ENCODE measurements at regions not wholly inside any gene's neighbourhood (a gene's known extent, or its start where the extent isn't known, plus 50 kb on each side); places are given as distances from the start of the nearest gene placed in this dataset.

DNA sequence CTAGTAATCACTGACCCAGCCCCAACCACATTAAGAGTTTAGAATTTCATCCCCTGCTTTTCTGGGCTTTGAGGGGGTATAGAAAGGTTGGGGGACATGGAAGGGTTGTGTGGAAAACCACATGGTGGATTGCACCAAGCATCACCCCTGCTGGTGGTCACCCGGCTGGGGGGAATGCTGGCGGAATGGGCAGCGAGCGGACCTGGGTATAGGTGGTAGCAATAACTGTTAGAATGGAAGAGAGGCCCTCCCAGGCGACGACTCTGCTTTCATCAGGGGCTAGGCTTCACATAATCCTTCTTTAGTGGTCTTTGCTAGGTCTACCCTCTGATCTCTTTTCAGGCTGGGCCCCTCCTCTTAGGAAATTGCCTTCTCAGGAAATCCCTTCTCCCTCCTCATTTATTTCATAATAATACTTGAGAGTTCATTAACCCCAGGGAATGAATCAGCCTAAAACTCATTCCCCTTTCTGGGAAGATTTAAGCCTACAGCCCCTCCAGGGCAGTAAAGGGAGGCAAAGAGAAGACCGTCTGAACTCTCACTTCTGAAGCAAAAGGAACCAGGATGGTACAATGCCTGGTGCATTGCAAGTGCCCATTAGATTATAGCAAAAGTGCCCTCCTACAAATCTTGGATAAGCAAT, 90.7 kb upstream of the LEP start:
- POLR2A ChIA-PET, result no interaction called here
- H3K9me3 ChIP-seq (ENCODE audit: control insufficient read depth in 1 of 2, insufficient read depth in 1 of 2, low read length in 2 of 2), result no peaks in the 10 kb centered on the region
- no peak overlapping the region for H3K4me3 ChIP-seq (ENCODE audit: low read length)
- no peak for TF ChIP-seq CTCF (IDR thresholded peaks at IDR 0.05)
- no peak overlapping the region for H3K27ac ChIP-seq (ENCODE audit: low read depth in 1 of 2, low read length in 2 of 2)
- CTCF ChIA-PET, result no interaction called here
- Mint-ChIP-seq H3K27me3 (peaks cover 35% of the 10 kb centered on the region), H3K4me1 (ENCODE audit: low read depth) (no peaks in the 10 kb centered on the region), H3K36me3 (ENCODE audit: low read depth) (no peaks in the 10 kb centered on the region), H3K4me3 (no peak overlapping the region), H3K9me3 (no peaks in the 10 kb centered on the region), H3K27ac (no peak overlapping the region)
- H3K36me3 ChIP-seq (ENCODE audit: insufficient read depth, low read length), result no peaks in the 10 kb centered on the region
- no peak for DNase-seq
- no peaks in the 10 kb centered on the region for H3K4me1 ChIP-seq (ENCODE audit: insufficient read depth, low read length)
- no peak for ATAC-seq (ENCODE audit: poor library complexity)
- intact Hi-C loops (cut with DNase I, micrococcal nuclease), result no loop called here
- H3K27me3 ChIP-seq (ENCODE audit: control insufficient read depth in 1 of 2, insufficient read depth in 2 of 2, low read length in 2 of 2), result peaks cover 0 to 8% of the 10 kb centered on the region in 2 experiments

GRCh38 chr7:128151635-128152034, 89.4 kb upstream of the LEP start:
- H3K4me1 ChIP-seq (ENCODE audit: insufficient read depth, low read length), result no peaks in the 10 kb centered on the region
- no peaks in the 10 kb centered on the region for H3K9me3 ChIP-seq (ENCODE audit: control insufficient read depth in 1 of 2, insufficient read depth in 1 of 2, low read length in 2 of 2)
- H3K27ac Mint-ChIP-seq, result no peak overlapping the region
- intact Hi-C loops (cut with DNase I, micrococcal nuclease), result no loop called here
- H3K36me3 Mint-ChIP-seq (ENCODE audit: low read depth), result no peaks in the 10 kb centered on the region
- H3K27me3 ChIP-seq (ENCODE audit: control insufficient read depth in 1 of 2, insufficient read depth in 2 of 2, low read length in 2 of 2), result peaks cover 0 to 8% of the 10 kb centered on the region in 2 experiments
- H3K4me1 Mint-ChIP-seq (ENCODE audit: low read depth), result no peaks in the 10 kb centered on the region
- H3K4me3 Mint-ChIP-seq, result no peak overlapping the region
- H3K27me3 Mint-ChIP-seq, result peaks cover 30% of the 10 kb centered on the region
- H3K4me3 ChIP-seq (ENCODE audit: low read length), result no peak overlapping the region
- no peaks in the 10 kb centered on the region for H3K9me3 Mint-ChIP-seq
- DNase-seq (no peak), ATAC-seq (ENCODE audit: poor library complexity) (no peak)
- no peaks in the 10 kb centered on the region for H3K36me3 ChIP-seq (ENCODE audit: insufficient read depth, low read length)
- no peak for TF ChIP-seq CTCF (IDR thresholded peaks at IDR 0.05)
- POLR2A ChIA-PET, result no interaction called here
- no peak overlapping the region for H3K27ac ChIP-seq (ENCODE audit: low read depth in 1 of 2, low read length in 2 of 2)
- CTCF ChIA-PET, result no interaction called here

- ATAC-seq (ENCODE audit: poor library complexity) (no peak), DNase-seq (no peak)
- no peaks in the 10 kb centered on the region for H3K36me3 Mint-ChIP-seq (ENCODE audit: low read depth)
- H3K4me3 Mint-ChIP-seq, result no peak overlapping the region
- H3K27me3 Mint-ChIP-seq, result peaks cover 30% of the 10 kb centered on the region
- Histone ChIP-seq H3K27ac (ENCODE audit: low read depth in 1 of 2, low read length in 2 of 2) (no peak overlapping the region), H3K4me1 (ENCODE audit: insufficient read depth, low read length) (no peaks in the 10 kb centered on the region), H3K4me3 (ENCODE audit: low read length) (no peak overlapping the region), H3K9me3 (ENCODE audit: control insufficient read depth in 1 of 2, insufficient read depth in 1 of 2, low read length in 2 of 2) (no peaks in the 10 kb centered on the region), H3K27me3 (ENCODE audit: control insufficient read depth in 1 of 2, insufficient read depth in 2 of 2, low read length in 2 of 2) (peaks cover 0 to 8% of the 10 kb centered on the region in 2 experiments), H3K36me3 (ENCODE audit: insufficient read depth, low read length) (no peaks in the 10 kb centered on the region)
- TF ChIP-seq CTCF (IDR thresholded peaks at IDR 0.05), result no peak
- ChIA-PET POLR2A (no interaction called here), CTCF (interaction anchor here (1.5 kb wide), 1 partner anchor 17 kb away, joined by 9 read pairs; no protein-coding TSS in a partner anchor)
- intact Hi-C loops (cut with DNase I, micrococcal nuclease), result no loop called here
- H3K9me3 Mint-ChIP-seq, result no peaks in the 10 kb centered on the region
- H3K27ac Mint-ChIP-seq, result no peak overlapping the region
- H3K4me1 Mint-ChIP-seq (ENCODE audit: low read depth), result no peaks in the 10 kb centered on the region
These were observed 88.4 kb upstream of the LEP start for GRCh38 chr7:128152721-128153120.

Data from CD4-positive, alpha-beta T cell (primary cell).